Suprapubic skin (tissue), 4 donors: ENCODE measurements at regions not wholly inside any gene's neighbourhood (a gene's known extent, or its start where the extent isn't known, plus 50 kb on each side); places are given as distances from the start of the nearest gene placed in this dataset.

Source experiments
- DNase-seq, 2 donors: peaks; one replicate each; pipeline ENCODE4 v3.0.0-alpha.2; 2019; ENCODE audit warnings: low spot score in 2 of 2
- H3K27ac ChIP-seq: fragments of 200-600 bp; sonication (generic); one replicate; pipeline ENCODE4 v1.5.1; 2019
- H3K27me3 ChIP-seq: fragments of 200-600 bp; sonication (generic); one replicate; pipeline ENCODE4 v1.5.1; 2019
- H3K36me3 ChIP-seq: fragments of 200-600 bp; sonication (generic); one replicate; pipeline ENCODE4 v1.5.1; 2019
- H3K4me1 ChIP-seq: fragments of 200-600 bp; sonication (generic); one replicate; pipeline ENCODE4 v1.5.1; 2019
- H3K4me3 ChIP-seq: fragments of 200-600 bp; sonication (generic); one replicate; pipeline ENCODE4 v1.5.1; 2019; ENCODE audit warnings: mild to moderate bottlenecking
- H3K9me3 ChIP-seq: fragments of 200-600 bp; sonication (generic); one replicate; pipeline ENCODE4 v1.5.1; 2019
- EP300 ChIP-seq: sonication (generic); formaldehyde crosslinking; IDR thresholded peaks from one replicate; pipeline ENCODE4 v1.6.1; 2017; ENCODE audit warnings: antibody characterized with exemption
- POLR2A ChIP-seq, 2 donors: fragments of 450-650 bp; IDR thresholded peaks; one replicate each; pipeline ENCODE4 v1.6.1; 2017; ENCODE audit warnings: antibody characterized with exemption in 2 of 2, mild to moderate bottlenecking in 2 of 2, moderate library complexity in 2 of 2
- POLR2AphosphoS5 ChIP-seq, 3 donors: sonication (generic); formaldehyde crosslinking; IDR thresholded peaks; one replicate each; pipeline ENCODE4 v1.6.1; 2017; ENCODE audit warnings: antibody characterized with exemption in 3 of 3
- WGBS: methylation state at CpG from one replicate; pipeline ENCODE4 v1.1.5; 2018; 5-methylcytosine and 5-hydroxymethylcytosine counted together
- TF ChIP-seq, protein P1 (sequence below), 2 donors: fragments of 200-600 bp in 1 of 2; fragments of 450-650 bp in 1 of 2; sonication (generic) in 1 of 2; IDR thresholded peaks; one replicate each; pipeline ENCODE4 v1.5.1; 2016 to 2019; ENCODE audit warnings: antibody characterized with exemption in 2 of 2, mild to moderate bottlenecking in 1 of 2, moderate library complexity in 1 of 2

DNA sequence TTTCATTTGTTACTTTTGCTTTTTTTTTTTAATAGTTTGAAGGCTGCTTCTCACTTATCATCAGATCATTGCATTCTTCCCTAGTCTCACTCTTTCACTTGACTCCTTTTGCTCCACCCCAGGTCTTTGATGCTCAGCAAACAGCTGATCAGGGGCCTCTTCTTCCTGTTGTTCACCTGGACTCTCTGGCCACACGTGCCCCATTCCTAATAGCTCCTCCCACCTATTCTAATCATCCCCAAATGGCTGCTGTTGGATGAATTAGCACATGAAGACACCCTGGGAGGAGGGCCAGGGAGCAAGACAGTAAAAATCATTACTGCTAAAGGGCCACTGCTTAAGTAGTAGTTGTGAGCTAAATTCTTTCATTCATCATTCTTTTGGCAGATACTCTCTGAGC lies 119.5 kb downstream of the MAB21L3 start:
- H3K27ac ChIP-seq = no peak overlapping the region
- peaks cover 3% of the 10 kb centered on the region for H3K4me1 ChIP-seq
- H3K27me3 ChIP-seq = no peaks in the 10 kb centered on the region
- 7% methylated on average over 1 of the region's 1 CpG for WGBS
- H3K4me3 ChIP-seq = no peak overlapping the region
- DNase-seq = no peak
- H3K9me3 ChIP-seq = no peaks in the 10 kb centered on the region
- TF ChIP-seq POLR2AphosphoS5 (IDR thresholded peaks at IDR 0.05) (no peak), EP300 (no peak), POLR2A (IDR thresholded peaks at IDR 0.05) (no peak)
- TF ChIP-seq, protein P1, sequence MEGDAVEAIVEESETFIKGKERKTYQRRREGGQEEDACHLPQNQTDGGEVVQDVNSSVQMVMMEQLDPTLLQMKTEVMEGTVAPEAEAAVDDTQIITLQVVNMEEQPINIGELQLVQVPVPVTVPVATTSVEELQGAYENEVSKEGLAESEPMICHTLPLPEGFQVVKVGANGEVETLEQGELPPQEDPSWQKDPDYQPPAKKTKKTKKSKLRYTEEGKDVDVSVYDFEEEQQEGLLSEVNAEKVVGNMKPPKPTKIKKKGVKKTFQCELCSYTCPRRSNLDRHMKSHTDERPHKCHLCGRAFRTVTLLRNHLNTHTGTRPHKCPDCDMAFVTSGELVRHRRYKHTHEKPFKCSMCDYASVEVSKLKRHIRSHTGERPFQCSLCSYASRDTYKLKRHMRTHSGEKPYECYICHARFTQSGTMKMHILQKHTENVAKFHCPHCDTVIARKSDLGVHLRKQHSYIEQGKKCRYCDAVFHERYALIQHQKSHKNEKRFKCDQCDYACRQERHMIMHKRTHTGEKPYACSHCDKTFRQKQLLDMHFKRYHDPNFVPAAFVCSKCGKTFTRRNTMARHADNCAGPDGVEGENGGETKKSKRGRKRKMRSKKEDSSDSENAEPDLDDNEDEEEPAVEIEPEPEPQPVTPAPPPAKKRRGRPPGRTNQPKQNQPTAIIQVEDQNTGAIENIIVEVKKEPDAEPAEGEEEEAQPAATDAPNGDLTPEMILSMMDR (IDR thresholded peaks at IDR 0.05) = no peak
- no peaks in the 10 kb centered on the region for H3K36me3 ChIP-seq

- H3K4me3 ChIP-seq = no peak overlapping the region
- TF ChIP-seq POLR2AphosphoS5 (IDR thresholded peaks at IDR 0.05) (no peak), EP300 (no peak), POLR2A (IDR thresholded peaks at IDR 0.05) (no peak)
- TF ChIP-seq, protein P1 (IDR thresholded peaks at IDR 0.05) = no peak
- H3K36me3 ChIP-seq = no peaks in the 10 kb centered on the region
- H3K9me3 ChIP-seq = no peaks in the 10 kb centered on the region
- 54% methylated on average over 2 of the region's 2 CpGs for WGBS
- peaks cover 3% of the 10 kb centered on the region for H3K4me1 ChIP-seq
- H3K27me3 ChIP-seq = no peaks in the 10 kb centered on the region
- no peak overlapping the region for H3K27ac ChIP-seq
- DNase-seq = no peak
These were observed 120.6 kb downstream of the MAB21L3 start for GRCh38 chr1:116231752-116232151.

GRCh38 chr1:116232989-116233514 lies 121.9 kb downstream of the MAB21L3 start:
- WGBS = 33% methylated on average over 2 of the region's 2 CpGs
- H3K36me3 ChIP-seq = no peaks in the 10 kb centered on the region
- H3K27me3 ChIP-seq = no peaks in the 10 kb centered on the region
- TF ChIP-seq POLR2AphosphoS5 (IDR thresholded peaks at IDR 0.05) (no peak), POLR2A (IDR thresholded peaks at IDR 0.05) (no peak), EP300 (no peak)
- TF ChIP-seq, protein P1 (IDR thresholded peaks at IDR 0.05) = no peak
- no peak overlapping the region for H3K27ac ChIP-seq
- no peaks in the 10 kb centered on the region for H3K9me3 ChIP-seq
- H3K4me1 ChIP-seq = peaks cover 3% of the 10 kb centered on the region
- no peak overlapping the region for H3K4me3 ChIP-seq
- no peak for DNase-seq

DNA sequence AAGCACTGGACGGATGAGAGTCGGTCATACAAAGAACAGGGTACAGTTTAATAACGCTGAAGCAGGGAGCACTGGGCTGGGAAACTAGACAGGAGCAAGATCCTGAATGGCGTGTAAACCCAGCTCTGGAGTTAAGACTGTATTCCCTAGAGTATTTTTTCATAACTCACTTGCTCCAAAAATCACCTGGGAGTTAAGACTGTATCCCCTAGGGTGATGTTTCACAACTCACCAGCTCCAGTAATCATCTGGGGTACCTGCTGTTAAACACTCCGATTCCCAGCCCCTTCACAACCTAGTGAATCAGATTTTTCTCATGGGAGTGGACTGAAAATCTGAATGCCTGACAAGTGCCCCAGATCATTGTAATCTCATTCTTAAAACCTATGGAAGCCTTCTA lies 123.2 kb downstream of the MAB21L3 start:
- Histone ChIP-seq H3K4me3 (no peak overlapping the region), H3K27ac (no peak overlapping the region), H3K9me3 (no peaks in the 10 kb centered on the region), H3K27me3 (no peaks in the 10 kb centered on the region), H3K36me3 (no peaks in the 10 kb centered on the region), H3K4me1 (peaks cover 3% of the 10 kb centered on the region)
- DNase-seq = no peak
- 96% methylated on average over 5 of the region's 5 CpGs for WGBS
- TF ChIP-seq, protein P1 (IDR thresholded peaks at IDR 0.05) = no peak
- TF ChIP-seq EP300 (no peak), POLR2AphosphoS5 (IDR thresholded peaks at IDR 0.05) (no peak), POLR2A (IDR thresholded peaks at IDR 0.05) (no peak)

- no peak overlapping the region for H3K27ac ChIP-seq
- TF ChIP-seq, protein P1 (IDR thresholded peaks at IDR 0.05) = no peak
- TF ChIP-seq EP300 (no peak), POLR2A (IDR thresholded peaks at IDR 0.05) (no peak), POLR2AphosphoS5 (IDR thresholded peaks at IDR 0.05) (no peak)
- no peak for DNase-seq
- H3K36me3 ChIP-seq = no peaks in the 10 kb centered on the region
- H3K27me3 ChIP-seq = no peaks in the 10 kb centered on the region
- no peak overlapping the region for H3K4me3 ChIP-seq
- 50% methylated on average over 1 of the region's 1 CpG for WGBS
- peaks cover 23% of the 10 kb centered on the region for H3K4me1 ChIP-seq
- H3K9me3 ChIP-seq = no peaks in the 10 kb centered on the region
These were observed 128.7 kb downstream of the MAB21L3 start for GRCh38 chr1:116239916-116240315.
